ENCODE measurements at regions not wholly inside any gene's neighbourhood (a gene's known extent, or its start where the extent isn't known, plus 50 kb on each side); places are given as distances from the start of the nearest gene placed in this dataset.

DNA sequence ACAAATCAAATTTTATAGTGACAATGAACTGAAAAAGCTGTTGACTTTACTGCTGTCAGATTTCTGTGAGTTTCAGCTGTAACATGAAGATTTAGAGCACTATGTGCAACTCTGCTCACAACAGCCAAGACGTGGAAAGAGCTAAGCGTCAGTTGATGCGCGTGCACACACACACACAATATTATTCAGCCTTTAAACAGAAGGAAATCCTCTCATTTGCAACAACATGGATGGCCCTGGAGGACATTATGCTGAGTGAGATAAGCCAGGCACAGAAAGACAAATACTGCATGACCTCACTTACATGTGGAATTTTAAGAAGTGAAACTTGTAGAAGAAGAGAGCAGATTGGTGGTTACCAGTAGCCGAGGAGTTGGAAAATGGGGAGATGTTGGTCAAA is 82.8 kb upstream of the FRMD4A start:
- TF ChIP-seq POLR2A (IDR thresholded peaks at IDR 0.05): no peak
- TF ChIP-seq, protein P1, sequence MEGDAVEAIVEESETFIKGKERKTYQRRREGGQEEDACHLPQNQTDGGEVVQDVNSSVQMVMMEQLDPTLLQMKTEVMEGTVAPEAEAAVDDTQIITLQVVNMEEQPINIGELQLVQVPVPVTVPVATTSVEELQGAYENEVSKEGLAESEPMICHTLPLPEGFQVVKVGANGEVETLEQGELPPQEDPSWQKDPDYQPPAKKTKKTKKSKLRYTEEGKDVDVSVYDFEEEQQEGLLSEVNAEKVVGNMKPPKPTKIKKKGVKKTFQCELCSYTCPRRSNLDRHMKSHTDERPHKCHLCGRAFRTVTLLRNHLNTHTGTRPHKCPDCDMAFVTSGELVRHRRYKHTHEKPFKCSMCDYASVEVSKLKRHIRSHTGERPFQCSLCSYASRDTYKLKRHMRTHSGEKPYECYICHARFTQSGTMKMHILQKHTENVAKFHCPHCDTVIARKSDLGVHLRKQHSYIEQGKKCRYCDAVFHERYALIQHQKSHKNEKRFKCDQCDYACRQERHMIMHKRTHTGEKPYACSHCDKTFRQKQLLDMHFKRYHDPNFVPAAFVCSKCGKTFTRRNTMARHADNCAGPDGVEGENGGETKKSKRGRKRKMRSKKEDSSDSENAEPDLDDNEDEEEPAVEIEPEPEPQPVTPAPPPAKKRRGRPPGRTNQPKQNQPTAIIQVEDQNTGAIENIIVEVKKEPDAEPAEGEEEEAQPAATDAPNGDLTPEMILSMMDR (IDR thresholded peaks at IDR 0.05): no peak
